Mesenchymal stem cell (in vitro differentiated cells and primary cell): ENCODE measurements at regions not wholly inside any gene's neighbourhood (a gene's known extent, or its start where the extent isn't known, plus 50 kb on each side); places are given as distances from the start of the nearest gene placed in this dataset.
A peak's percentile ranks its signal among the peaks of the same experiment; 100 is the strongest.

ENCODE experiments used
- DNase-seq: peaks from one replicate; pipeline ENCODE4 v3.0.0-alpha.2; 2013
- H2AFZ ChIP-seq: one replicate; pipeline ENCODE4 v1.6.1; 2013; ENCODE audit warnings: low read depth, mild to moderate bottlenecking, control low read depth, inconsistent platforms, low read length, moderate library complexity
- H2AK5ac ChIP-seq: 2 replicates; pipeline ENCODE4 v1.6.1; 2013; ENCODE audit warnings: low read length, moderate library complexity, mild to moderate bottlenecking, inconsistent platforms; ENCODE audit not compliant: severe bottlenecking
- H2BK120ac ChIP-seq: one replicate; pipeline ENCODE4 v1.6.1; 2013; ENCODE audit warnings: low read depth, mild to moderate bottlenecking, inconsistent platforms, low read length, moderate library complexity
- H2BK12ac ChIP-seq, 2 experiments: one replicate each; pipeline ENCODE4 v1.6.1; 2013; ENCODE audit warnings: inconsistent platforms in 2 of 2, low read length in 2 of 2, mild to moderate bottlenecking in 2 of 2, moderate library complexity in 2 of 2, control low read depth in 1 of 2
- H2BK15ac ChIP-seq: one replicate; pipeline ENCODE4 v1.6.1; 2013; ENCODE audit warnings: mild to moderate bottlenecking, low read depth, inconsistent platforms; ENCODE audit not compliant: poor library complexity, severe bottlenecking
- H2BK5ac ChIP-seq: 2 replicates; pipeline ENCODE4 v1.6.1; 2013; ENCODE audit warnings: low read depth, mild to moderate bottlenecking, low read length, control low read depth, inconsistent platforms; ENCODE audit not compliant: poor library complexity, severe bottlenecking
- H3K14ac ChIP-seq, 2 experiments: one replicate each; pipeline ENCODE4 v1.6.1; 2013; ENCODE audit warnings: inconsistent platforms in 2 of 2, low read length in 2 of 2, control low read depth in 1 of 2, mild to moderate bottlenecking in 1 of 2, moderate library complexity in 1 of 2
- H3K18ac ChIP-seq, 2 experiments: one replicate each; pipeline ENCODE4 v1.6.1; 2013; ENCODE audit warnings: inconsistent platforms in 2 of 2, low read length in 2 of 2, control low read depth in 1 of 2, low read depth in 1 of 2, mild to moderate bottlenecking in 1 of 2
- H3K23ac ChIP-seq, 2 experiments: one replicate each; pipeline ENCODE4 v1.6.1; 2013; ENCODE audit warnings: inconsistent platforms in 2 of 2, low read length in 2 of 2, mild to moderate bottlenecking in 2 of 2, moderate library complexity in 2 of 2, control low read depth in 1 of 2
- H3K27ac ChIP-seq: 2 replicates; pipeline ENCODE4 v1.5.1; 2013; ENCODE audit warnings: mild to moderate bottlenecking, moderate library complexity, low read length, control low read depth, inconsistent platforms; ENCODE audit not compliant: poor library complexity, severe bottlenecking
- H3K27me3 ChIP-seq, 2 experiments: 2 replicates each; pipeline versions ENCODE4 v1.6.1 to v1.7.0; 2013; ENCODE audit warnings: low read length in 2 of 2, mild to moderate bottlenecking in 2 of 2, moderate library complexity in 2 of 2, control low read depth in 1 of 2, inconsistent platforms in 1 of 2; ENCODE audit not compliant: control insufficient read depth in 1 of 2, insufficient read depth in 1 of 2
- H3K36me3 ChIP-seq, 2 experiments: 2 replicates each; pipeline versions ENCODE4 v1.6.1 to v1.7.0; 2013; ENCODE audit warnings: low read length in 2 of 2, control low read depth in 1 of 2, inconsistent platforms in 1 of 2, low read depth in 1 of 2, mild to moderate bottlenecking in 1 of 2; ENCODE audit not compliant: insufficient read depth in 2 of 2, control insufficient read depth in 1 of 2
- H3K4ac ChIP-seq, 2 experiments: one replicate each; pipeline ENCODE4 v1.6.1; 2013; ENCODE audit warnings: inconsistent platforms in 2 of 2, low read length in 2 of 2, mild to moderate bottlenecking in 2 of 2, moderate library complexity in 2 of 2, control low read depth in 1 of 2, low read depth in 1 of 2
- H3K4me1 ChIP-seq: 2 replicates; pipeline ENCODE4 v1.6.1; 2013; ENCODE audit warnings: low read depth, low read length, control low read depth; ENCODE audit not compliant: control insufficient read depth, insufficient read depth
- H3K4me2 ChIP-seq: 2 replicates; pipeline ENCODE4 v1.6.1; 2013; ENCODE audit warnings: low read length, mild to moderate bottlenecking, inconsistent platforms; ENCODE audit not compliant: poor library complexity, severe bottlenecking
- H3K4me3 ChIP-seq, 2 experiments: 2 replicates each; pipeline versions ENCODE4 v1.5.1 to v1.7.0; 2013; ENCODE audit warnings: low read length in 2 of 2, mild to moderate bottlenecking in 2 of 2, control low read depth in 1 of 2, low read depth in 1 of 2; ENCODE audit not compliant: insufficient read depth in 1 of 2
- H3K79me1 ChIP-seq: replicated peaks from 2 replicates; pipeline ENCODE4 v1.6.1; 2013; ENCODE audit warnings: mild to moderate bottlenecking, control low read depth, low read length, inconsistent platforms; ENCODE audit not compliant: poor library complexity, severe bottlenecking
- H3K9ac ChIP-seq: 2 replicates; pipeline ENCODE4 v1.7.0; 2013; ENCODE audit warnings: mild to moderate bottlenecking, low read length, moderate library complexity
- H3K9me3 ChIP-seq: 2 replicates; pipeline ENCODE4 v1.7.0; 2013; ENCODE audit warnings: mild to moderate bottlenecking, low read length; ENCODE audit not compliant: control insufficient read depth
- H4K8ac ChIP-seq: one replicate; pipeline ENCODE4 v1.6.1; 2013; ENCODE audit warnings: inconsistent platforms, mild to moderate bottlenecking, low read length, moderate library complexity
- H4K91ac ChIP-seq: one replicate; pipeline ENCODE4 v1.6.1; 2013; ENCODE audit warnings: mild to moderate bottlenecking, low read length, inconsistent platforms
- WGBS: methylation state at CpG from one replicate; pipeline ENCODE4 v1.1.7; 2013; ENCODE audit warnings: mixed read lengths; 5-methylcytosine and 5-hydroxymethylcytosine counted together

DNA sequence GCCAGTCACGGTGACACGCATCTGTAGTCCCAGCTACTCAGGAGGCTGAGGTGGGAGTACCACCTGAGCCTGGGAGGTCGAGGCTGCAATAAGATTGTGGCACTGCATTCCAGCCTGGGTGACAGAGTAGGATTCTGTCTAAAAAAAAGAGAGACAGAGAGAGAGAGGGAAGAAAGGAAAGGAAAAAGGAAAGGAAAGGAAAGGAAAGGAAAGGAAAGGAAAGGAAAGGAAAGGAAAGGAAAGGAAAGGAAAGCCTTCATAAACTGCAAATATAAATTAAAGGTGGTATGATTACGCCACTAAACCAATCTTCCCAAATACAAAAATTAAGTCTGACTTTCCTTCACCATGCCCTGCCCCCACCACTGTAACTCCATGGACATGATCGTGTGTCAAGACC, 259.3 kb upstream of the GATB start:
- H3K36me3 ChIP-seq: no peaks in the 10 kb centered on the region
- no peak overlapping the region for H4K91ac ChIP-seq
- no peak overlapping the region for H2BK12ac ChIP-seq
- H2BK5ac ChIP-seq: no peak overlapping the region
- H3K23ac ChIP-seq: no peak overlapping the region
- H3K18ac ChIP-seq: no peak overlapping the region
- H2AK5ac ChIP-seq: no peak overlapping the region
- H3K4me3 ChIP-seq: no peak overlapping the region
- H3K14ac ChIP-seq: no peak overlapping the region
- no peak overlapping the region for H3K9ac ChIP-seq
- WGBS: 90% methylated on average over 5 of the region's 5 CpGs
- H3K27ac ChIP-seq: no peak overlapping the region
- H4K8ac ChIP-seq: no peak overlapping the region
- no peak overlapping the region for H2BK120ac ChIP-seq
- H2BK15ac ChIP-seq: no peak overlapping the region
- peaks cover 1% of the 10 kb centered on the region for H3K4me1 ChIP-seq
- no peak for DNase-seq
- H2AFZ ChIP-seq: no peak overlapping the region
- H3K79me1 ChIP-seq: no peaks in the 10 kb centered on the region
- peaks cover 24 to 32% of the 10 kb centered on the region in 2 experiments for H3K27me3 ChIP-seq
- H3K9me3 ChIP-seq: no peaks in the 10 kb centered on the region
- H3K4me2 ChIP-seq: no peak overlapping the region
- H3K4ac ChIP-seq: no peak overlapping the region

DNA sequence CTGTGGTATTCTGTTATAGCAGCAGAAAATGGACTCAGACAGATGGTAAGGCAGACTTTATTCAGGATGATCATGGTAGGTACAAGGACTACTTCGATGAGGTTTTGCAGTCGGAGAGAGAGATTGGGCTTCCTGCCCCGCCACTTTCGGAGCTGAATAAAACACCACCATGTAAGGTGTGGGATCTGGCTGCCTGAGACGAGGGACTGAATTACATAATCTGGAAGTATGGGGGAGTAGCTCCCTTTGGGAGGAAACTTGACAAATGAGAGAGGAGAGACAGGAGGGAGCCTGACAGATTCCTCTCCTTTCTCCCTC, 255.5 kb upstream of the GATB start:
- Histone ChIP-seq H3K23ac (no peak overlapping the region), H2BK5ac (no peak overlapping the region), H2BK15ac (no peak overlapping the region), H3K4ac (peak overlapping the region in 1 of 2 experiments; percentile 24), H3K27me3 (peaks cover 32 to 33% of the 10 kb centered on the region in 2 experiments), H3K4me2 (no peak overlapping the region), H3K4me3 (no peak overlapping the region), H3K36me3 (no peaks in the 10 kb centered on the region), H2BK12ac (no peak overlapping the region), H3K27ac (no peak overlapping the region), H2AK5ac (no peak overlapping the region), H2BK120ac (no peak overlapping the region), H3K18ac (no peak overlapping the region), H3K4me1 (peaks cover 1% of the 10 kb centered on the region), H4K8ac (no peak overlapping the region), H2AFZ (no peak overlapping the region), H3K9ac (no peak overlapping the region), H3K9me3 (peaks cover 6% of the 10 kb centered on the region), H4K91ac (no peak overlapping the region), H3K14ac (no peak overlapping the region), H3K79me1 (no peaks in the 10 kb centered on the region)
- no peak for DNase-seq
- WGBS: 87% methylated on average over 5 of the region's 5 CpGs

DNA sequence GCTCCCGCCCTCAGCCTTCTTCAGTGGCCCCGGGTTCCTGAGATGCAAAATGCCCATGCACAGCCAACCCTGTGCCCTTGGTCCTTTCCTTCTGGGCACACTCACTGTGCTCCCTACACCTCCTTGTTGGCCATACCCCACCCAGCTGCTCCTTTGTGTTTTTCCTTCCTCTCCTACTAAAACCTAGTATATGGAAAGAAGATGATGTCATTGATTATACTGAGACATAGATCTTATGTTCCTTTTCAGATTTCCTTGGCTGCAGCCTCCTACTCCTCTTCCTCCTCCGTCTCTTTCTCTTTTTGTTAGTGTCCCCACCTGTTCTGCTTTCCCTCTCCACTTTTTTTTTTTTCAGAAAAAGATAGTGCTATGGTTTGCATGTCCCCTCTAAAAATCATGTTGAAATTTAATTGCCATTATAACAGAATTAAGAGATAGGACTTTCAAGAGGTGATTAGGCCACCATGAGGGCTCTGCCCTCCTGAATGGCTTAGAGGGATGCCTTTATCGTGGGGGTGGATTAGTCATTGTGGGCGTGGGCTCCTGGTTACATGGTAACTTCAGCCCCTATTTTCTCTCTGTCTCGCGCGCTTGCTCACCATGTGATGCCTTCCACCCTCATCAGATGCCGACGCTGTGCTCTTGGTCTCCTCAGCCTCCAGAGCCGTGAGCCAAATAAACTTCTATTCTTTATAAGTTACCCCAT, 254.9 kb upstream of the GATB start:
- H3K4me3 ChIP-seq: no peak overlapping the region
- H3K36me3 ChIP-seq: no peaks in the 10 kb centered on the region
- no peak overlapping the region for H2BK120ac ChIP-seq
- H2BK5ac ChIP-seq: no peak overlapping the region
- H2BK15ac ChIP-seq: no peak overlapping the region
- 81% methylated on average over 8 of the region's 11 CpGs for WGBS
- DNase-seq: no peak
- peaks cover 32 to 33% of the 10 kb centered on the region in 2 experiments for H3K27me3 ChIP-seq
- H3K4me1 ChIP-seq: peaks cover 1% of the 10 kb centered on the region
- H3K14ac ChIP-seq: no peak overlapping the region
- no peaks in the 10 kb centered on the region for H3K79me1 ChIP-seq
- no peak overlapping the region for H3K27ac ChIP-seq
- no peak overlapping the region for H4K8ac ChIP-seq
- peaks cover 6% of the 10 kb centered on the region for H3K9me3 ChIP-seq
- H2AK5ac ChIP-seq: no peak overlapping the region
- no peak overlapping the region for H3K4ac ChIP-seq
- no peak overlapping the region for H4K91ac ChIP-seq
- no peak overlapping the region for H3K23ac ChIP-seq
- no peak overlapping the region for H2AFZ ChIP-seq
- no peak overlapping the region for H3K4me2 ChIP-seq
- H3K9ac ChIP-seq: no peak overlapping the region
- H2BK12ac ChIP-seq: no peak overlapping the region
- no peak overlapping the region for H3K18ac ChIP-seq

DNA sequence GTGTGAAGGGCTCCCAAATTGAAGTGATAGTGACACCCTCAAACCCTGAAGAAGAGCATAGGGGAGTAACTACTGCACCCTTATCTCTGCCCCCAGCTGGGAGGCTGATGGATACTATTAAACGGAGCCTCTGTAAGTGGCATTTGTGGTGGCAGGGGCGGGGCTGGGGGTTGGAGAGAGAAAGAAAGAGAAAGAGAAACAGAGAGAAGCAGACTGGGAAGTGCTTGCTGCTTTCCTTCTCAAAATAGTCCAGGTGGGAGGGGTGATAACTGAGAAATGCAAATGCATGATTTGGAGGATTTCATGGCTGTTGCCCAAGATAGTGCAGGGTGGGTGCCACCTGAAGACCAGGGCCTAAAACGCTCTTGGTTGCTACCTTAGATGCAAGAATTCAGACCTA, 253.5 kb upstream of the GATB start:
- H2BK5ac ChIP-seq: no peak overlapping the region
- H3K14ac ChIP-seq: no peak overlapping the region
- H3K27ac ChIP-seq: no peak overlapping the region
- H2BK15ac ChIP-seq: no peak overlapping the region
- H3K18ac ChIP-seq: no peak overlapping the region
- H4K8ac ChIP-seq: no peak overlapping the region
- H3K79me1 ChIP-seq: no peaks in the 10 kb centered on the region
- H3K9me3 ChIP-seq: peaks cover 6% of the 10 kb centered on the region
- no peak overlapping the region for H2AFZ ChIP-seq
- no peak overlapping the region for H2BK120ac ChIP-seq
- no peak overlapping the region for H2AK5ac ChIP-seq
- no peaks in the 10 kb centered on the region for H3K36me3 ChIP-seq
- DNase-seq: no peak
- no peak overlapping the region for H2BK12ac ChIP-seq
- H3K4me1 ChIP-seq: peaks cover 1% of the 10 kb centered on the region
- H4K91ac ChIP-seq: no peak overlapping the region
- no peak overlapping the region for H3K4me2 ChIP-seq
- no peak overlapping the region for H3K9ac ChIP-seq
- peaks cover 28 to 43% of the 10 kb centered on the region in 2 experiments for H3K27me3 ChIP-seq
- 65% methylated on average over 3 of the region's 3 CpGs for WGBS
- no peak overlapping the region for H3K23ac ChIP-seq
- no peak overlapping the region for H3K4ac ChIP-seq
- H3K4me3 ChIP-seq: no peak overlapping the region
